ENCODE measurements at regions not wholly inside any gene's neighbourhood (a gene's known extent, or its start where the extent isn't known, plus 50 kb on each side); places are given as distances from the start of the nearest gene placed in this dataset.

DNA sequence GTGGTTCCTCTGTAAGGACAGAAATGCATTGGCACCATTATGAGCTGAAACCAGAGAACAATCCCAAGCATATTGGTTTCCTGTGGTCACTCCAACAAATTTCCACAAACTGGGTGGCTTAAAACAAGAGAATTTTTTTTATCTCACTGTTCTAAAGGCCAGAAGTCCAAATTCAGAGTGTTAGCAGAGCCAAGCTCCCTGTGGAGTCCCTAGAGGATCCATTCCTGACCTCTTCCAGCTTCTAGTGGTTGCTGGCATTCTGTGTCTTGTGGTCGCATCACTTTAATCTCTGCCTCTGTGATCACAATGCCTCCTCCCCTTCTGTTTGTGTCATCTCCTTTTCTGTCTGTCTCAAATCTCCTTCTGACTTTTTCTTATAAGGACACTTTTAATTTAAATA lies 380.3 kb downstream of the NYAP2 start:
- Mint-ChIP-seq H3K4me1 (ENCODE audit: unreplicated experiment) (peaks cover 4% of the 10 kb centered on the region), H3K27me3 (ENCODE audit: unreplicated experiment) (no peaks in the 10 kb centered on the region), H3K9me3 (ENCODE audit: unreplicated experiment) (peaks cover 7% of the 10 kb centered on the region), H3K36me3 (ENCODE audit: unreplicated experiment) (no peaks in the 10 kb centered on the region), H3K27ac (ENCODE audit: unreplicated experiment) (no peak overlapping the region), H3K4me3 (ENCODE audit: unreplicated experiment) (no peak overlapping the region)
- TF ChIP-seq, protein P1, sequence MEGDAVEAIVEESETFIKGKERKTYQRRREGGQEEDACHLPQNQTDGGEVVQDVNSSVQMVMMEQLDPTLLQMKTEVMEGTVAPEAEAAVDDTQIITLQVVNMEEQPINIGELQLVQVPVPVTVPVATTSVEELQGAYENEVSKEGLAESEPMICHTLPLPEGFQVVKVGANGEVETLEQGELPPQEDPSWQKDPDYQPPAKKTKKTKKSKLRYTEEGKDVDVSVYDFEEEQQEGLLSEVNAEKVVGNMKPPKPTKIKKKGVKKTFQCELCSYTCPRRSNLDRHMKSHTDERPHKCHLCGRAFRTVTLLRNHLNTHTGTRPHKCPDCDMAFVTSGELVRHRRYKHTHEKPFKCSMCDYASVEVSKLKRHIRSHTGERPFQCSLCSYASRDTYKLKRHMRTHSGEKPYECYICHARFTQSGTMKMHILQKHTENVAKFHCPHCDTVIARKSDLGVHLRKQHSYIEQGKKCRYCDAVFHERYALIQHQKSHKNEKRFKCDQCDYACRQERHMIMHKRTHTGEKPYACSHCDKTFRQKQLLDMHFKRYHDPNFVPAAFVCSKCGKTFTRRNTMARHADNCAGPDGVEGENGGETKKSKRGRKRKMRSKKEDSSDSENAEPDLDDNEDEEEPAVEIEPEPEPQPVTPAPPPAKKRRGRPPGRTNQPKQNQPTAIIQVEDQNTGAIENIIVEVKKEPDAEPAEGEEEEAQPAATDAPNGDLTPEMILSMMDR (IDR thresholded peaks at IDR 0.05) = no peak
- DNase-seq (ENCODE audit: extremely low spot score, unreplicated experiment) = no peak

DNA sequence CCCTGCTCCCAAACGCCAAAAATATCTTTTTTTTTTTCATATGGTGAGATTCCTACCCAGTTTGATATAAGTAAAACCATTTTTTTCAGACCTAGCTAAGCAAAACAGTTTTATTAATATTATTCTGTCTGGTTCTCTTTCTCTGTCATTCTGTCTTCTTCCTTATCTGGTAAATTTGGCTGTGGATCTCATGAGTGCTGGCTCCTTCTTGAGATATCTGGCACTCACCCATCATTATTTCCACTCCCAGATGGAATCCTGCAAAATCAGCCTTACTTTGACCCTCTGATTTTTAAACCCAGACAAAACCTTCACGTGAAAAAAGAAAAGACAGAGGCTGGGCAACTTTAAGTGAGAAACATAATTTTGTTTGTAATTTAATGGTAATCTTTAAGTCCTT lies 373.6 kb downstream of the NYAP2 start:
- DNase-seq (ENCODE audit: extremely low spot score, unreplicated experiment) = no peak
- Mint-ChIP-seq H3K27ac (ENCODE audit: unreplicated experiment) (no peak overlapping the region), H3K9me3 (ENCODE audit: unreplicated experiment) (peaks cover 7% of the 10 kb centered on the region), H3K4me3 (ENCODE audit: unreplicated experiment) (no peak overlapping the region), H3K4me1 (ENCODE audit: unreplicated experiment) (no peaks in the 10 kb centered on the region), H3K27me3 (ENCODE audit: unreplicated experiment) (no peaks in the 10 kb centered on the region), H3K36me3 (ENCODE audit: unreplicated experiment) (no peaks in the 10 kb centered on the region)
- TF ChIP-seq, protein P1 (IDR thresholded peaks at IDR 0.05) = no peak

DNA sequence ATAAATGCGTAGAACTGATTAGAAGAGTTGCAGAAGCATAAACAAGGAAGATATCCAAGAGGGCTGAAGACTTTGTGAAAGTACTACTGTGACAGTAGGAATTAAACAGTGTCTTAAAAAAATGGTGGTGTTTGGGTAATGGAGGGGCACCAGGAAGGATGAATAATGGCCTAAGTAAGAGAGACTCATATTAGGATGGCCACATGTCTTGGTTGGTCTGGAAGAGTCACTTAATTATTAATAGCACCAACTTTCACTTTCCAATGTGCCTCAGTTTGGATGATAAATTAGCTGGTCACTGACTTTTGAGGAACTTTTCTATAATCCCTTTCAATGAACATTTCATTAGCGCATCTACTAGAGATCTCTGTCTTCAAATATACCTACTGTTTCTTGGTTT lies 372.2 kb downstream of the NYAP2 start:
- TF ChIP-seq, protein P1 (IDR thresholded peaks at IDR 0.05) = no peak
- Mint-ChIP-seq H3K27ac (ENCODE audit: unreplicated experiment) (no peak overlapping the region), H3K27me3 (ENCODE audit: unreplicated experiment) (no peaks in the 10 kb centered on the region), H3K4me3 (ENCODE audit: unreplicated experiment) (no peak overlapping the region), H3K36me3 (ENCODE audit: unreplicated experiment) (no peaks in the 10 kb centered on the region), H3K4me1 (ENCODE audit: unreplicated experiment) (peaks cover 8% of the 10 kb centered on the region), H3K9me3 (ENCODE audit: unreplicated experiment) (peaks cover 7% of the 10 kb centered on the region)
- DNase-seq (ENCODE audit: extremely low spot score, unreplicated experiment) = no peak

DNA sequence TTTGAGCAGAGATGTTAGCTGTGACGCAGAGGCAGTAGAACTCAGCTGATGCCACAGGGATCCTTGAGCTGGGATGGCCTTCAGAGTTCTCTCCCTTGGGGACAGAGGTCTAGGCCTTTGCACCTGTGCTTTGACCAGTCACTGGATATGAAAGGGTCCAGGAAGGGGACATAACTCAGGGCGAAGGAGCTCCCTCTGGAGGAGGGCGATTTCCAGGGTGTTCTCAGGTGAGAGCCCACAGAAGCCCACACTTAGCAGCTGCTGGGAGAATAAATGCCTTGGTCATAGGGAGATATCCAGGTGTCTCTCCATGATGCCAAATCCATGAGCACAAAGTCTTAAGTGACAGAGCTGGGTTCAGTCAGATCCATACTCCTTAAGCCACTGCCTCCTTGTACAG lies 369.2 kb downstream of the NYAP2 start:
- Mint-ChIP-seq H3K9me3 (ENCODE audit: unreplicated experiment) (no peaks in the 10 kb centered on the region), H3K27me3 (ENCODE audit: unreplicated experiment) (no peaks in the 10 kb centered on the region), H3K27ac (ENCODE audit: unreplicated experiment) (no peak overlapping the region), H3K4me1 (ENCODE audit: unreplicated experiment) (peaks cover 31% of the 10 kb centered on the region), H3K4me3 (ENCODE audit: unreplicated experiment) (no peak overlapping the region), H3K36me3 (ENCODE audit: unreplicated experiment) (no peaks in the 10 kb centered on the region)
- TF ChIP-seq, protein P1 (IDR thresholded peaks at IDR 0.05) = no peak
- DNase-seq (ENCODE audit: extremely low spot score, unreplicated experiment) = no peak

DNA sequence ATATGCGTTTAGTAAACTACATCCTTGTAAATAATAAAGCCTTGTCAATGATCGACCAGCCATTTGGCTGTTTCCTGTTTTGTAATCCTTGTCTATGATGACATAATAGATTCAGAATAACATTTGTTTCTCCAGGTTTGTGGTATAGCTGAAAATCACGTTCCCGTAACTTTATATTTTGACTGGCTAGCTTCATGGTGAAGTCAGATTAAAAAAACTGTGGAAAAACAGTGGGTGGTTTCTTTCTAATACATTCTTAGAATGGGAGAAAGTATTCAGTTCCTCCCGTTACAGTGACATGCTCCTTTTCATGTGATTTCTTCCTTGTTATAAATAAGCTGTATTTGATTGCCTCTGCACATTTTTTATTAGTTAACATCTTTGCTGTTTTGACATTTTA lies 366.9 kb downstream of the NYAP2 start:
- DNase-seq (ENCODE audit: extremely low spot score, unreplicated experiment) = no peak
- Mint-ChIP-seq H3K4me3 (ENCODE audit: unreplicated experiment) (no peak overlapping the region), H3K27ac (ENCODE audit: unreplicated experiment) (peak overlapping the region; percentile 85), H3K9me3 (ENCODE audit: unreplicated experiment) (no peaks in the 10 kb centered on the region), H3K36me3 (ENCODE audit: unreplicated experiment) (no peaks in the 10 kb centered on the region), H3K27me3 (ENCODE audit: unreplicated experiment) (no peaks in the 10 kb centered on the region), H3K4me1 (ENCODE audit: unreplicated experiment) (peaks cover 34% of the 10 kb centered on the region)
- TF ChIP-seq, protein P1 (IDR thresholded peaks at IDR 0.05) = no peak

Measured in osteocyte (in vitro differentiated cells).